Astrocyte of the hippocampus (primary cell): ENCODE measurements at regions not wholly inside any gene's neighbourhood (a gene's known extent, or its start where the extent isn't known, plus 50 kb on each side); places are given as distances from the start of the nearest gene placed in this dataset.

Experiments used
- DNase-seq: peaks from one replicate; pipeline ENCODE4 v3.0.0; 2011; ENCODE audit warnings: low read depth, low spot score

GRCh38 chr16:82567175-82567574 is 59.6 kb upstream of the CDH13 start:
- DNase-seq, result no peak

- DNase-seq, result no peak
Measured at GRCh38 chr16:82563401-82563800, 63.4 kb upstream of the CDH13 start.

- no peak for DNase-seq
Measured at GRCh38 chr16:82562183-82562683, 64.5 kb upstream of the CDH13 start.

- DNase-seq, result no peak
Measured at GRCh38 chr16:82560805-82561325, 65.9 kb upstream of the CDH13 start.

GRCh38 chr16:82544378-82545160 is 82.2 kb upstream of the CDH13 start:
- no peak for DNase-seq

GRCh38 chr16:82542714-82543113 is 84.1 kb upstream of the CDH13 start:
- DNase-seq, result no peak

- DNase-seq, result no peak
Measured at GRCh38 chr16:82541103-82541502, 85.7 kb upstream of the CDH13 start.

- DNase-seq, result no peak
Measured at GRCh38 chr16:82535764-82536163, 91.0 kb upstream of the CDH13 start.

- DNase-seq, result no peak
Measured at GRCh38 chr16:82535262-82535661, 91.5 kb upstream of the CDH13 start.

- no peak for DNase-seq
Measured at GRCh38 chr16:82533189-82533588, 93.6 kb upstream of the CDH13 start.

GRCh38 chr16:82530883-82531282 is 95.9 kb upstream of the CDH13 start:
- DNase-seq, result no peak

GRCh38 chr16:82527101-82527500 is 99.7 kb upstream of the CDH13 start:
- DNase-seq, result no peak

- DNase-seq, result no peak
Measured at GRCh38 chr16:82524976-82525375, 101.8 kb upstream of the CDH13 start.

- peak; percentile 42 for DNase-seq
Measured at GRCh38 chr16:82523815-82524214, 103.0 kb upstream of the CDH13 start.

GRCh38 chr16:82522026-82522425 is 104.7 kb upstream of the CDH13 start:
- DNase-seq, result no peak

GRCh38 chr16:82518811-82519210 is 108.0 kb upstream of the CDH13 start:
- no peak for DNase-seq

- no peak for DNase-seq
Measured at GRCh38 chr16:82514262-82514661, 112.5 kb upstream of the CDH13 start.

- DNase-seq, result no peak
Measured at GRCh38 chr16:82510789-82511305, 115.9 kb upstream of the CDH13 start.

- DNase-seq, result peak; percentile 47
Measured at GRCh38 chr16:82509691-82510430, 116.9 kb upstream of the CDH13 start.

- no peak for DNase-seq
Measured at GRCh38 chr16:82506692-82507670, 119.8 kb upstream of the CDH13 start.

GRCh38 chr16:82504836-82505235 is 121.9 kb upstream of the CDH13 start:
- DNase-seq, result no peak
